Gastrocnemius medialis (tissue), 4 donors: ENCODE measurements at regions not wholly inside any gene's neighbourhood (a gene's known extent, or its start where the extent isn't known, plus 50 kb on each side); places are given as distances from the start of the nearest gene placed in this dataset.

Source experiments
- CTCF ChIP-seq, 5 experiments: fragments of 450-650 bp in 3 of 5; fragments of 200-600 bp in 2 of 5; sonication (generic) in 2 of 5; IDR thresholded peaks in 4 of 5; conservative IDR thresholded peaks in 1 of 5; 1 replicate in 4 of 5; 2 replicates in 1 of 5; pipeline ENCODE4 v1.5.1; 2016 to 2019; ENCODE audit warnings: antibody characterized with exemption in 5 of 5, mild to moderate bottlenecking in 3 of 5, moderate library complexity in 3 of 5
- POLR2A ChIP-seq, 2 donors: fragments of 450-650 bp; IDR thresholded peaks; one replicate each; pipeline ENCODE4 v1.6.1; 2017; ENCODE audit warnings: antibody characterized with exemption in 2 of 2, mild to moderate bottlenecking in 2 of 2, moderate library complexity in 2 of 2

- TF ChIP-seq CTCF (IDR thresholded peaks at IDR 0.05 in 4 of 5, conservative IDR thresholded peaks at IDR 0.05 in 1 of 5) = no peak
- no peak for TF ChIP-seq POLR2A (IDR thresholded peaks at IDR 0.05)
Observed at GRCh38 chr22:47610764-47611163, 848.3 kb downstream of the TBC1D22A start.
